ENCODE measurements at regions not wholly inside any gene's neighbourhood (a gene's known extent, or its start where the extent isn't known, plus 50 kb on each side); places are given as distances from the start of the nearest gene placed in this dataset.

DNA sequence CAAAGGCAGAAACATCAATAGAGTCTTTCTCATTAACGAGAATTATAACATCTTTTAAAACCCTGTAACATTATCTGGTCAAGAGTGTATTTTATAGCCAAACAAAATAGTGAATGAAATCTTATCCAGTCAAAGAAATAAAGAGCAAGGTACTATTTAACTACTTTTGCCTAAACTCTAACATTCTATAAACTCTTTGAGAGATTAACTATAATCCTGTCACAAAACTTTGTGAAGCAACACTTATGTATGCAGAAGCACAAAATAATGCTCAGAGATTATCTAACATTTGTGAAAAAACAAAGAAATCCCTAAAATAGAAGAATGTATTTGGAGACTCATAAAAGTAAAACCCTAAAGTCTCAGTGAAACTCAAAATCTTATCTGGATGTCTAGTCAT, 124.4 kb upstream of the LUZP2 start:
- DNase-seq = no peak
- Histone ChIP-seq H3K36me3 (ENCODE audit: low read depth) (no peaks in the 10 kb centered on the region), H3K4me3 (no peak overlapping the region), H3K4me1 (ENCODE audit: low read depth) (no peaks in the 10 kb centered on the region), H3K9me3 (no peaks in the 10 kb centered on the region)
- TF ChIP-seq, protein P1, sequence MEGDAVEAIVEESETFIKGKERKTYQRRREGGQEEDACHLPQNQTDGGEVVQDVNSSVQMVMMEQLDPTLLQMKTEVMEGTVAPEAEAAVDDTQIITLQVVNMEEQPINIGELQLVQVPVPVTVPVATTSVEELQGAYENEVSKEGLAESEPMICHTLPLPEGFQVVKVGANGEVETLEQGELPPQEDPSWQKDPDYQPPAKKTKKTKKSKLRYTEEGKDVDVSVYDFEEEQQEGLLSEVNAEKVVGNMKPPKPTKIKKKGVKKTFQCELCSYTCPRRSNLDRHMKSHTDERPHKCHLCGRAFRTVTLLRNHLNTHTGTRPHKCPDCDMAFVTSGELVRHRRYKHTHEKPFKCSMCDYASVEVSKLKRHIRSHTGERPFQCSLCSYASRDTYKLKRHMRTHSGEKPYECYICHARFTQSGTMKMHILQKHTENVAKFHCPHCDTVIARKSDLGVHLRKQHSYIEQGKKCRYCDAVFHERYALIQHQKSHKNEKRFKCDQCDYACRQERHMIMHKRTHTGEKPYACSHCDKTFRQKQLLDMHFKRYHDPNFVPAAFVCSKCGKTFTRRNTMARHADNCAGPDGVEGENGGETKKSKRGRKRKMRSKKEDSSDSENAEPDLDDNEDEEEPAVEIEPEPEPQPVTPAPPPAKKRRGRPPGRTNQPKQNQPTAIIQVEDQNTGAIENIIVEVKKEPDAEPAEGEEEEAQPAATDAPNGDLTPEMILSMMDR (IDR thresholded peaks at IDR 0.05) = no peak
- intact Hi-C loops (cut with DNase I, micrococcal nuclease) = no loop called here
- ATAC-seq = no peak

DNA sequence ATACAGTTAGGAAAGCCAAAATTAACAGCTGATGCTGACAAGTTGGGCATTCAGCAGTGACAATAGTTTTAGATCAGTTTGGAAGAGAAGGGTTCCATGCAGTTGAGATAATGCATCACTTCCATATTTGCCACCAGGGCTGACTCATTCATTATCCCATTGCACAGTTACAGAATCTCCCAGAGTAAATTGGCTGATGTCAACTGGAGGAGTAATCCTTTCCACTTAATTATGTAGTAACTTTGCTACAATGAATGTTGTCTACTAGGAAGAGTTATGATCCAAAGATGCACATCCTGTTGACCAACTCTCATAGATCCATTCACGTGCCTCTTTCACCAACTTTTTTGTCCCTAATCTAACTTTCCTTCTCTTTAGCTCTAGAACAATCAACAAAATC, 123.3 kb upstream of the LUZP2 start:
- no peak for DNase-seq
- Histone ChIP-seq H3K4me1 (ENCODE audit: low read depth) (no peaks in the 10 kb centered on the region), H3K9me3 (no peaks in the 10 kb centered on the region), H3K4me3 (no peak overlapping the region), H3K36me3 (ENCODE audit: low read depth) (no peaks in the 10 kb centered on the region)
- TF ChIP-seq, protein P1 (IDR thresholded peaks at IDR 0.05) = no peak
- intact Hi-C loops (cut with DNase I, micrococcal nuclease) = no loop called here
- ATAC-seq = no peak

DNA sequence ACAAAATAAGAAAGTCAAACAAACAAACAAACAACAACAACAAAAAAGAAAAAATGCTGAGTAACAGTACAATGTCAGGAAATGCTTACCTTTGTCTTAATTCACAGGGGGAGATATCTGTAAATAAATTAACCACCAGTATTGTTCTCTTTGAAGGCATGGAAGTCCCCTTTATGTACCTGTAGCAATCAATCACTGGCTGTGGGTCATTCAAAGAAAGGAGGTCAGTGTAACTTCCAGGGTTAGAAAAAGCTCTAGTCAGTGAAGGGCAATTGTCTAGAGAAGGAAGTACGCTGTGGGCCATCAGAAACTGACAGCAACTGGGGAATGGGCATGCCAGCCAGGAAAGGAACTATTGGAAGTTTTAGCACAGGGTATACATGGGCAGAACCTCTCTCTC, 121.5 kb upstream of the LUZP2 start:
- Histone ChIP-seq H3K36me3 (ENCODE audit: low read depth) (no peaks in the 10 kb centered on the region), H3K4me1 (ENCODE audit: low read depth) (no peaks in the 10 kb centered on the region), H3K9me3 (no peaks in the 10 kb centered on the region), H3K4me3 (no peak overlapping the region)
- DNase-seq (no peak), ATAC-seq (no peak)
- TF ChIP-seq, protein P1 (IDR thresholded peaks at IDR 0.05) = no peak
- intact Hi-C loops (cut with DNase I, micrococcal nuclease) = no loop called here

DNA sequence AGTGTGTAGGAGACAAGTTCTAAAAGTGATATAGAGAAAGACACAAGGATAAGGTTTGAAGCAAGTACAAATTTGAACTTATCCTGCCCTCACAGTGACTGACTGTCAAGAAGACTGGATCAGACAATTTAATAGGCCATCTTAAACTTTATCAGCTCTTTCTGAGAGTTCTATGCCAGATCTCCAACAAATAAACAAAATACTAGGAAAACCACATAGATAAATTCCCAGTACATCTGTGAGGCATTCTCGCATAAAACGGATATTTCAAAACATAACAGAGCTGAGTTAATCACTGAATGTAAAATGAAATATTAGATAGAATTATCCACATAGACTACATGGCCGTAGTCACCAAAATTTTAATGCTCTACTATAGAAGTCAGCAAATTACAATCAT, 120.9 kb upstream of the LUZP2 start:
- Histone ChIP-seq H3K4me1 (ENCODE audit: low read depth) (no peaks in the 10 kb centered on the region), H3K4me3 (no peak overlapping the region), H3K9me3 (no peaks in the 10 kb centered on the region), H3K36me3 (ENCODE audit: low read depth) (no peaks in the 10 kb centered on the region)
- DNase-seq (no peak), ATAC-seq (no peak)
- TF ChIP-seq, protein P1 (IDR thresholded peaks at IDR 0.05) = no peak
- intact Hi-C loops (cut with DNase I, micrococcal nuclease) = no loop called here

DNA sequence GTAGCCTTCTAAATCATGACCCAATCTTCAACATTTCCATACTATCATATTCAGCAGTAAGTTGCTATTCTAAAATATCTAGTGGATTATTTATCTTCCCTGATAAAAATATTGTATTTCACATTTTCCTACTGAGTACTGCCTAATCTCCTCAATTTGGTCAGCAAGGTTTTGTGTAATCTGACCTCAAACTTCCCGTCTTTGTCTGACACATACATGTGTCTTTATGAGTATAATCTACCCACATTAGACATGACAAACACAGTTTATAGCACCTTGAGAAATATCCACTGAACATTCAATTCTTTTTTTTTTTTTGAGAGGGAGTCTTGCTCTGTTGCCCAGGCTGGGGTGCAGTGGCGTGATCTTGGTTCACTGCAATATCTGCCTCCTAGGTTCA, 113.7 kb upstream of the LUZP2 start:
- H3K36me3 ChIP-seq (ENCODE audit: low read depth) = no peaks in the 10 kb centered on the region
- DNase-seq (no peak), ATAC-seq (no peak)
- no peak overlapping the region for H3K4me3 ChIP-seq
- TF ChIP-seq, protein P1 (IDR thresholded peaks at IDR 0.05) = no peak
- intact Hi-C loops (cut with DNase I, micrococcal nuclease) = no loop called here
- no peaks in the 10 kb centered on the region for H3K9me3 ChIP-seq
- H3K4me1 ChIP-seq (ENCODE audit: low read depth) = no peaks in the 10 kb centered on the region

DNA sequence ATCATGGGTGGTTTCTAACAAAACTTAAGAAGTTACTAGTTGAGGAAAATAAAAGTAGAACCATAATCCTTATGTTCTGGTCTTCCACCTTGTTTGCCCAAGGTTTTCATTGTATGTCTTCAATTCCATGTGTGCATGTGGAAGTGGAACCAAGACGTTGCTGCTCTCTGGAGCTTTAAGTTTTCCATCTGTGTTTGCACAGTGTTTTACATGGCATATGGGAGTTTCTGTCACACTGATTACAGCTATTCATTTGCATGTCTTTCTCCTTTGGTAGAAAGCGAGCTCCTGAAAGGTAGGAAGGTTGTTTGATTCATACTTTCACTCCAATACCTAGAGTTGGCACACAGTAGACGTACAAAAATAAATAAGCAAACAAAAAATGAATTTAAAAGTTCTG, 112.6 kb upstream of the LUZP2 start:
- intact Hi-C loops (cut with DNase I, micrococcal nuclease) = no loop called here
- H3K36me3 ChIP-seq (ENCODE audit: low read depth) = no peaks in the 10 kb centered on the region
- H3K9me3 ChIP-seq = no peaks in the 10 kb centered on the region
- ATAC-seq = no peak
- no peak for DNase-seq
- TF ChIP-seq, protein P1 (IDR thresholded peaks at IDR 0.05) = no peak
- H3K4me3 ChIP-seq = no peak overlapping the region
- no peaks in the 10 kb centered on the region for H3K4me1 ChIP-seq (ENCODE audit: low read depth)
